H9 (cell line): ENCODE measurements at regions not wholly inside any gene's neighbourhood (a gene's known extent, or its start where the extent isn't known, plus 50 kb on each side); places are given as distances from the start of the nearest gene placed in this dataset.

Experiments
- DNase-seq: peaks from one replicate; pipeline ENCODE4 v3.0.0-alpha.2; 2017
- H2AFZ ChIP-seq: one replicate; pipeline ENCODE4 v1.6.1; 2013; ENCODE audit warnings: mild to moderate bottlenecking, low read length, control low read depth, moderate library complexity
- H2AK5ac ChIP-seq: 2 replicates; pipeline ENCODE4 v1.6.1; 2013; ENCODE audit warnings: low read length, control low read depth, mixed read lengths; ENCODE audit not compliant: insufficient read length
- H2BK120ac ChIP-seq: one replicate; pipeline ENCODE4 v1.6.1; 2013; ENCODE audit warnings: low read depth, mild to moderate bottlenecking, low read length, control low read depth, inconsistent platforms; ENCODE audit not compliant: poor library complexity, severe bottlenecking
- H2BK12ac ChIP-seq: 2 replicates; pipeline ENCODE4 v1.6.1; 2013; ENCODE audit warnings: low read length, control low read depth, mixed read lengths, low read depth; ENCODE audit not compliant: insufficient read length
- H2BK15ac ChIP-seq: 2 replicates; pipeline ENCODE4 v1.6.1; 2013; ENCODE audit warnings: low read depth, low read length, control low read depth
- H2BK20ac ChIP-seq: one replicate; pipeline ENCODE4 v1.6.1; 2013; ENCODE audit warnings: low read depth, mild to moderate bottlenecking, low read length, control low read depth, inconsistent platforms; ENCODE audit not compliant: poor library complexity, severe bottlenecking
- H2BK5ac ChIP-seq: 2 replicates; pipeline ENCODE4 v1.6.1; 2013; ENCODE audit warnings: low read length, control low read depth, mixed read lengths; ENCODE audit not compliant: insufficient read length
- H3K14ac ChIP-seq: 2 replicates; pipeline ENCODE4 v1.6.1; 2013; ENCODE audit warnings: low read length, control low read depth; ENCODE audit not compliant: insufficient read depth
- H3K18ac ChIP-seq: 2 replicates; pipeline ENCODE4 v1.6.1; 2013; ENCODE audit warnings: low read depth, mild to moderate bottlenecking, mixed read lengths, low read length, control low read depth; ENCODE audit not compliant: insufficient read length
- H3K23ac ChIP-seq: 2 replicates; pipeline ENCODE4 v1.6.1; 2013; ENCODE audit warnings: low read length, control low read depth, mixed read lengths, low read depth; ENCODE audit not compliant: insufficient read length
- H3K23me2 ChIP-seq: 2 replicates; pipeline ENCODE4 v1.6.1; 2013; ENCODE audit warnings: low read depth, mild to moderate bottlenecking, mixed read lengths, low read length, control low read depth; ENCODE audit not compliant: insufficient read length, poor library complexity, severe bottlenecking
- H3K27ac ChIP-seq: 2 replicates; pipeline ENCODE4 v1.5.1; 2013; ENCODE audit warnings: low read length, control low read depth, mixed read lengths, low read depth; ENCODE audit not compliant: insufficient read length
- H3K27me3 ChIP-seq: 2 replicates; pipeline ENCODE4 v1.6.1; 2013; ENCODE audit warnings: low read length, control low read depth, inconsistent platforms; ENCODE audit not compliant: insufficient read depth
- H3K4ac ChIP-seq: 2 replicates; pipeline ENCODE4 v1.6.1; 2013; ENCODE audit warnings: low read depth, mild to moderate bottlenecking, control low read depth, inconsistent platforms, low read length, moderate library complexity
- H3K4me1 ChIP-seq: 2 replicates; pipeline ENCODE4 v1.6.1; 2013; ENCODE audit warnings: low read length, control low read depth, inconsistent platforms; ENCODE audit not compliant: insufficient read depth
- H3K4me2 ChIP-seq: 2 replicates; pipeline ENCODE4 v1.6.1; 2013; ENCODE audit warnings: low read length, control low read depth, mixed read lengths; ENCODE audit not compliant: insufficient read length, insufficient read depth
- H3K56ac ChIP-seq: 2 replicates; pipeline ENCODE4 v1.6.1; 2013; ENCODE audit warnings: low read depth, mild to moderate bottlenecking, mixed read lengths, low read length, control low read depth; ENCODE audit not compliant: insufficient read length
- H3K79me1 ChIP-seq: 2 replicates; pipeline ENCODE4 v1.6.1; 2013; ENCODE audit warnings: low read depth, mild to moderate bottlenecking, moderate library complexity, low read length, control low read depth, inconsistent platforms; ENCODE audit not compliant: insufficient read depth, poor library complexity, severe bottlenecking
- H3K79me2 ChIP-seq: 2 replicates; pipeline ENCODE4 v1.6.1; 2013; ENCODE audit warnings: low read length, control low read depth, inconsistent platforms; ENCODE audit not compliant: insufficient read depth
- H3K9ac ChIP-seq: 2 replicates; pipeline ENCODE4 v1.6.1; 2013; ENCODE audit warnings: low read length, control low read depth, mixed read lengths; ENCODE audit not compliant: insufficient read length; ENCODE audit errors: extremely low read depth
- H3K9me3 ChIP-seq: one replicate; pipeline ENCODE4 v1.6.1; 2013; ENCODE audit warnings: low read depth, low read length, inconsistent platforms; ENCODE audit not compliant: control insufficient read depth
- H3T11ph ChIP-seq: one replicate; pipeline ENCODE4 v1.6.1; 2013; ENCODE audit warnings: mild to moderate bottlenecking, low read length, control low read depth, inconsistent platforms
- H4K20me1 ChIP-seq: one replicate; pipeline ENCODE4 v1.6.1; 2013; ENCODE audit not compliant: control insufficient read depth, insufficient read length, insufficient read depth
- H4K5ac ChIP-seq: 2 replicates; pipeline ENCODE4 v1.6.1; 2013; ENCODE audit warnings: low read depth, mild to moderate bottlenecking, mixed read lengths, low read length, control low read depth; ENCODE audit not compliant: insufficient read length
- H4K8ac ChIP-seq: replicated peaks from 2 replicates; pipeline ENCODE4 v1.6.1; 2013; ENCODE audit warnings: low read length, control low read depth, mixed read lengths, low read depth; ENCODE audit not compliant: insufficient read length
- H4K91ac ChIP-seq: 2 replicates; pipeline ENCODE4 v1.6.1; 2013; ENCODE audit warnings: low read depth, mild to moderate bottlenecking, moderate library complexity, mixed read lengths, low read length, control low read depth; ENCODE audit not compliant: insufficient read length
- H3K27ac Mint-ChIP-seq, 3 experiments: 2 replicates in 2 of 3; 3 replicates in 1 of 3; pipeline ENCODE4 v1.8.0; 2020 to 2021; ENCODE audit warnings: mixed read lengths in 3 of 3, mild to moderate bottlenecking in 1 of 3, moderate library complexity in 1 of 3
- H3K27me3 Mint-ChIP-seq: 2 replicates; pipeline ENCODE4 v1.8.0; 2021; ENCODE audit warnings: low read depth, mild to moderate bottlenecking, moderate library complexity, mixed read lengths
- H3K36me3 Mint-ChIP-seq, 3 experiments: 2 replicates in 2 of 3; 3 replicates in 1 of 3; pipeline ENCODE4 v1.8.0; 2020 to 2021; ENCODE audit warnings: low read depth in 3 of 3, mixed read lengths in 3 of 3; ENCODE audit not compliant: insufficient read depth in 1 of 3
- H3K4me1 Mint-ChIP-seq, 2 experiments: 2 replicates each; pipeline ENCODE4 v1.8.0; 2020; ENCODE audit warnings: mixed read lengths in 2 of 2
- H3K4me3 Mint-ChIP-seq, 2 experiments: 2 replicates in 1 of 2; 3 replicates in 1 of 2; pipeline ENCODE4 v1.8.0; 2020 to 2021; ENCODE audit warnings: mild to moderate bottlenecking in 2 of 2, mixed read lengths in 2 of 2, moderate library complexity in 1 of 2
- H3K9me3 Mint-ChIP-seq, 2 experiments: 2 replicates in 1 of 2; 3 replicates in 1 of 2; pipeline ENCODE4 v1.8.0; 2020; ENCODE audit warnings: mild to moderate bottlenecking in 2 of 2, mixed read lengths in 2 of 2, moderate library complexity in 1 of 2
- WGBS: extraction: QIAGEN DNeasy Blood & Tissue Kit; methylation state at CpG from one replicate; pipeline ENCODE4 v1.1.7; 2013; ENCODE audit warnings: missing lambda C conversion rate, low lambda C conversion rate, mixed read lengths; ENCODE audit not compliant: insufficient read length; ENCODE audit errors: extremely low coverage; 5-methylcytosine and 5-hydroxymethylcytosine counted together
- TF ChIP-seq, protein P1 (sequence below): fragments of 200-600 bp; sonication (generic); conservative IDR thresholded peaks from 3 replicates; pipeline ENCODE4 v1.8.0; 2021; ENCODE audit warnings: antibody characterized with exemption, mild to moderate bottlenecking

DNA sequence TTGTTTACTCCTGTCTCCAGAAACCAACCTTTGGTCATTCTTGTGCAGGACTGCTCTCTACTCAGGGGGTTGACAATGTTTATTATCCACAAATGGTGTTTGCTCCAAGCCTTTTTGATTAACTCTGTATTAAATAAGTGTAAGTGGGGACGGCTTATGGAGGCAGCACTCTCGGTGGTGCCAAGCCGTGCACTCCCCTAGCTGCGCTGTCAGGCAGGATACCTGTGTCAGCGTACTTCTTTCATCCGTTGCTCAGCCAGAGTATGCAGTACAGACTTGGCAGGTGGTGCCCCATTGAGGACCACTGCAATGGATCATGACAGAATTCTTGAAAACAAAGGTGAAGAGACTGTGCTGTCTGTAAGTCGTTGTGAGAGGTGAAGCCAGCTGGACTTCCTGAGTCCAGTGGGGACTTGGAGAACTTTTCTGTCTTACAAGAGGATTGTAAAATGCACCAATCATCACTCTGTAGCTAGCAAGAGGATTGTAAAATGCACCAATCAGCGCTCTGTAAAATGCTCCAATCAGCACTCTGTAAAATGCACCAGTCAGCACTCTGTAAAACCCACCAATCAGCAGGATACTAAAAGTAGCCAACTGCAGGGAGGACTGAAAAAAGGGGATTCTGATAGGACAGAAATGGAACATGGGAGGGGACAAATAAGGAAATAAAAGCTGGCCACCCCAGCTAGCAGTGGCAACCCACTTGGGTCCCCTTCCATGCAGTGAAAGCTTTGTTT lies 480.0 kb downstream of the MEI4 start:
- no peak overlapping the region for H2AK5ac ChIP-seq
- DNase-seq, result no peak
- no peak overlapping the region for H2AFZ ChIP-seq
- H3K79me2 ChIP-seq, result no peaks in the 10 kb centered on the region
- H3K27ac ChIP-seq, result no peak overlapping the region
- TF ChIP-seq, protein P1, sequence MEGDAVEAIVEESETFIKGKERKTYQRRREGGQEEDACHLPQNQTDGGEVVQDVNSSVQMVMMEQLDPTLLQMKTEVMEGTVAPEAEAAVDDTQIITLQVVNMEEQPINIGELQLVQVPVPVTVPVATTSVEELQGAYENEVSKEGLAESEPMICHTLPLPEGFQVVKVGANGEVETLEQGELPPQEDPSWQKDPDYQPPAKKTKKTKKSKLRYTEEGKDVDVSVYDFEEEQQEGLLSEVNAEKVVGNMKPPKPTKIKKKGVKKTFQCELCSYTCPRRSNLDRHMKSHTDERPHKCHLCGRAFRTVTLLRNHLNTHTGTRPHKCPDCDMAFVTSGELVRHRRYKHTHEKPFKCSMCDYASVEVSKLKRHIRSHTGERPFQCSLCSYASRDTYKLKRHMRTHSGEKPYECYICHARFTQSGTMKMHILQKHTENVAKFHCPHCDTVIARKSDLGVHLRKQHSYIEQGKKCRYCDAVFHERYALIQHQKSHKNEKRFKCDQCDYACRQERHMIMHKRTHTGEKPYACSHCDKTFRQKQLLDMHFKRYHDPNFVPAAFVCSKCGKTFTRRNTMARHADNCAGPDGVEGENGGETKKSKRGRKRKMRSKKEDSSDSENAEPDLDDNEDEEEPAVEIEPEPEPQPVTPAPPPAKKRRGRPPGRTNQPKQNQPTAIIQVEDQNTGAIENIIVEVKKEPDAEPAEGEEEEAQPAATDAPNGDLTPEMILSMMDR, result no peak
- no peak overlapping the region for H2BK12ac ChIP-seq
- H3T11ph ChIP-seq, result no peak overlapping the region
- H4K8ac ChIP-seq, result no peak overlapping the region
- H3K27me3 ChIP-seq, result no peaks in the 10 kb centered on the region
- no peak overlapping the region for H3K56ac ChIP-seq
- H3K23me2 ChIP-seq, result no peaks in the 10 kb centered on the region
- Mint-ChIP-seq H3K36me3 (peaks cover 0 to 8% (median 0%) of the 10 kb centered on the region in 3 experiments; a peak in 2 of 7 replicates), H3K27me3 (no peaks in the 10 kb centered on the region), H3K4me3 (no peak overlapping the region), H3K27ac (no peak overlapping the region), H3K4me1 (no peaks in the 10 kb centered on the region), H3K9me3 (peaks cover 11 to 22% of the 10 kb centered on the region in 2 experiments)
- no peak overlapping the region for H3K9ac ChIP-seq
- no peaks in the 10 kb centered on the region for H3K4me1 ChIP-seq
- H2BK120ac ChIP-seq, result no peak overlapping the region
- H2BK5ac ChIP-seq, result no peak overlapping the region
- no peaks in the 10 kb centered on the region for H3K9me3 ChIP-seq
- H3K18ac ChIP-seq, result no peak overlapping the region
- H3K79me1 ChIP-seq, result no peaks in the 10 kb centered on the region
- no peak overlapping the region for H4K91ac ChIP-seq
- H2BK15ac ChIP-seq, result no peak overlapping the region
- no peaks in the 10 kb centered on the region for H4K20me1 ChIP-seq
- no peak overlapping the region for H3K14ac ChIP-seq
- no peak overlapping the region for H3K4me2 ChIP-seq
- no CpG with 5 or more reads among the region's 8 CpGs for WGBS
- no peak overlapping the region for H3K4ac ChIP-seq
- H3K23ac ChIP-seq, result no peak overlapping the region
- H4K5ac ChIP-seq, result no peak overlapping the region
- no peak overlapping the region for H2BK20ac ChIP-seq
